C4-2B (cell line): ENCODE measurements at regions not wholly inside any gene's neighbourhood (a gene's known extent, or its start where the extent isn't known, plus 50 kb on each side); places are given as distances from the start of the nearest gene placed in this dataset.

Experiments used
- H3K27ac ChIP-seq: fragments of 450-650 bp; 2 replicates; pipeline ENCODE4 v1.5.1; 2017
- ZFX ChIP-seq: fragments of 450-650 bp; IDR thresholded peaks from 2 replicates; pipeline ENCODE4 v1.6.1; 2017
- TF ChIP-seq, protein P1 (sequence below): fragments of 450-650 bp; conservative IDR thresholded peaks from 2 replicates; pipeline ENCODE4 v1.5.1; 2017; ENCODE audit warnings: mild to moderate bottlenecking

DNA sequence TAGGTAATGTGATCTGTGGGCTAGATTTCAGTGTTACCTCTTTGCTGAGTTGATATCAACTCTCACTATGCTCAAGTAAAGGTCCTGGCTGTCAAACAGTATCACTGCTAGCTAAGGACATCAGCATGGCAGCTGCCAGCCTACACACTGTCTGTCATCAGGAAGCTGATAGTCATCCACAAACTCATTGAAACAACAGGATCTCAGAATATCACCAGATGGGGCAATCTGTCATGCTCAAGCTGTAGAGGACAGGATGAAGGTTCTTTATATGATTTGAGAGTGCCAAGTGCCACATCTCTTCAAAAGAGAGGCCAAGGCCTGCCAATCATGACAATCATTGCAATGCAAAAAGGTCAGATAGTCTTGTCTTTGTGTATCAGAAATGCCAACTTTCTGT lies 811.5 kb upstream of the SEL1L start:
- no peak overlapping the region for H3K27ac ChIP-seq
- TF ChIP-seq ZFX = no peak
- TF ChIP-seq, protein P1, sequence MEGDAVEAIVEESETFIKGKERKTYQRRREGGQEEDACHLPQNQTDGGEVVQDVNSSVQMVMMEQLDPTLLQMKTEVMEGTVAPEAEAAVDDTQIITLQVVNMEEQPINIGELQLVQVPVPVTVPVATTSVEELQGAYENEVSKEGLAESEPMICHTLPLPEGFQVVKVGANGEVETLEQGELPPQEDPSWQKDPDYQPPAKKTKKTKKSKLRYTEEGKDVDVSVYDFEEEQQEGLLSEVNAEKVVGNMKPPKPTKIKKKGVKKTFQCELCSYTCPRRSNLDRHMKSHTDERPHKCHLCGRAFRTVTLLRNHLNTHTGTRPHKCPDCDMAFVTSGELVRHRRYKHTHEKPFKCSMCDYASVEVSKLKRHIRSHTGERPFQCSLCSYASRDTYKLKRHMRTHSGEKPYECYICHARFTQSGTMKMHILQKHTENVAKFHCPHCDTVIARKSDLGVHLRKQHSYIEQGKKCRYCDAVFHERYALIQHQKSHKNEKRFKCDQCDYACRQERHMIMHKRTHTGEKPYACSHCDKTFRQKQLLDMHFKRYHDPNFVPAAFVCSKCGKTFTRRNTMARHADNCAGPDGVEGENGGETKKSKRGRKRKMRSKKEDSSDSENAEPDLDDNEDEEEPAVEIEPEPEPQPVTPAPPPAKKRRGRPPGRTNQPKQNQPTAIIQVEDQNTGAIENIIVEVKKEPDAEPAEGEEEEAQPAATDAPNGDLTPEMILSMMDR = no peak

DNA sequence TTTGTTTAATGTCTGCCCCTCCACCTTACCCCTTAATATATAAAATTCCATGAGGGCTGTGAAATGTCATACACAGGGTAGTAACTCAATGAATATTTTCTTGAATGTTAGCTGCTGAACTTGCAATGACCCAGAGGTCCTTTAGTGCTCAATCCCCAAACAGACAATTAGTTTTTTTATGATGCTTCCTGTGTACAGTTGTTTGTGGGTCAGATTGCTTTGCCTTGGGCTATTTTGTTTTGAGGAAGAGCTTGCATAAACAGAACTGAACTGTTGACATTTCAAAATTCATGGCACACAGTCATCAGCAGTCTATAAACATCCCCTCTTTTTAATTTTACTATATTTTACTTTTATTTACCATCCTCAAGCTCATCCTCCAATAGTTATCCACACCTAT lies 820.5 kb upstream of the SEL1L start:
- TF ChIP-seq, protein P1 = no peak
- TF ChIP-seq ZFX = no peak

DNA sequence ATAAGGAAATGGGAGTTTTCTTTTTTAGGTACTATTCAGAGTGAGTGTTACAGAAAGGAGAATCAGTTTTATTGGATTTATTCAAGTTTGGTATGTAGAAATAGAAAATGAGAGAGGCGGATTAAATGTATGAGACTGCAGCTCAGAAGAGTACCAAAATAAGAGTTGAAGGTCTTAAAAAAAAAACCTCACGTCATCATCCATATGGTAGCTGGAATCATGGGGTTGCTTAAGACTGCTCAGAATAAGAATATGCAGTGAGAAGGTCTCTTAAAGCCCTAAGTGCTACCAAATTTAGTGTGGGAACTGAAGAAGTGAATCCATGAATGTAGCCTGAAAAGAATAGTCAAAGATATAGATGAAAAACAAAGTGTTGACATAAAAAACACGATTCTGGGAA lies 825.5 kb upstream of the SEL1L start:
- TF ChIP-seq, protein P1 = no peak
- TF ChIP-seq ZFX = no peak

More for the DNA sequence above, 820.5 kb upstream of the SEL1L start:
- no peak overlapping the region for H3K27ac ChIP-seq

DNA sequence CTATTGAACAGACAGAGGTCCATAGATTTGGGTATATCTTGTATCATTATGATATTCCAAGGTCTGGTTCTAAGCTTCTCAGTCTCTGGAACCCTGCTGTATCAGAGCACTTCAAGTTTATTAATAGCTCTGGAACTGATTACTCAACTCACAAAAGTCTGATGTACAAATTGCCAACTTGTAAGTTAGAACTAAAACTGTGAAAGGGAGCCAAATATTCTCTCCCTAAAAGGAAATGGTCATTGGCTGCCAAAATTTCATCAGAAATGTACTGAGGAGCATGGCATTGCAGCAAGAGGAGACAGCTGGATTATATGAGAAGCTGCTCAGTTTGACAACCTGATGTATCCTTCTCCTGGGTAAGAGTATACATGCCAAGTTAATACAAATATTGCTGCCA lies 828.8 kb upstream of the SEL1L start:
- no peak overlapping the region for H3K27ac ChIP-seq
- TF ChIP-seq, protein P1 = no peak

More for the DNA sequence above, 825.5 kb upstream of the SEL1L start:
- H3K27ac ChIP-seq = no peak overlapping the region

DNA sequence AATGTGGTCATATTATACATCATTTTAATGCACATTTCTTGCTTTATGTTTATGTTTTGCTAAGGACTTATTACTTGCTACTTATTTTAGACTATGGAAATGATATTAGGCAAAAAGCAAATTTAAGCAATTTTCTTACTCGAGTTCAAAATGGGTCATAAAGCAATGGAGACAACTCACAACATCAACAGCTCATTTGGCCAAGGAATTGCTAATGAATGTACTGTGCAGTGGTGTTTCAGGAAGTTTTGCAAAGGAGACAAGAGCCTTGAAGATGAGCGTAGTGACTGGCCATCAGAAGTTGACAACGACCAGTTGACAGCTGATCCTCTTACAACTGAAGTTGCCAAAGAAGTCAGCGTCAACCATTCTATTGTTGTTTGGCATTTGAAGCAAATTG lies 831.8 kb upstream of the SEL1L start:
- TF ChIP-seq, protein P1 = no peak
- no peak for TF ChIP-seq ZFX
- H3K27ac ChIP-seq = no peak overlapping the region

DNA sequence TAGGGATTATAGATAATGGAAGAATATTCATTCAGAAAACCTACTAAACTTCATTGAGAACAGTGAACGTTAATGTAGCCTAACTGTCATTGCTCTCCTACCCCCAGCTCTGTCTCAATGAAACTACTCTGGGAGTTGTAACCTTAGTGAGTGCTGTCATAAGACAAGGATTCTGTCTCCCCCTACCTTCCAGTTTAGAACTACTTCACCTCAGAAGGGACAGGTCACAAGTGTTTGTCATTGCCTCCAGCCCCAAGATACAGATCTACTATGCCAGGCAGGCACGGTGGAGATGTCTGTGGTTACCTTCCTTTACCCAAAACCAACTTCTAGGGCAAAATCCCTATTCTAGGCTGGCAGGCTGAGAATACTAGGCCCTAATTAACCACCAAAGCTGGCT lies 833.1 kb upstream of the SEL1L start:
- no peak for TF ChIP-seq ZFX
- TF ChIP-seq, protein P1 = peak; percentile 40
- H3K27ac ChIP-seq = no peak overlapping the region

DNA sequence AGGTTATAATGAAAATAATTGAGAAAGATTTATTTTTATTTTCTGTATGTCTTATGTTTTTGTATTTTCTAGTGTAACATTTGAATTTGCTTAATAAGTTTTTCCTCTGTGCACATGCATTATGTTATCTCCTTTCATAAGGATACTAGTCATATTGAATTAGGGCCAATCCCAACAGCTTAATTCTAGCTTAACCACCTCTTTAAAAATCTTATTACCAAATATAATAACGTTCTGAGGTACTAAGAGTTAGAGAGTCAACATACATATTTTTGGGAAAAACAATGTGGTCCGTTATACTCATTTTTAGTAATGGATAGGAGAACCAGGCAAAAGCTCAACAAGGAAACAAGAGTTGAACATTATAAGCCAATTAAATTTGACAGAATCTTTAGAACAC lies 845.6 kb upstream of the SEL1L start:
- TF ChIP-seq ZFX = no peak
- TF ChIP-seq, protein P1 = no peak
- no peak overlapping the region for H3K27ac ChIP-seq
